HuH-7 (cell line): ENCODE measurements at regions not wholly inside any gene's neighbourhood (a gene's known extent, or its start where the extent isn't known, plus 50 kb on each side); places are given as distances from the start of the nearest gene placed in this dataset.

ENCODE experiments used
- DNase-seq: peaks from one replicate; pipeline ENCODE4 v3.0.0; 2011; ENCODE audit warnings: low spot score

GRCh38 chr6:164152611-164153010 is 738.1 kb downstream of the QKI start:
- no peak for DNase-seq

GRCh38 chr6:164151161-164152120 is 736.9 kb downstream of the QKI start:
- DNase-seq: no peak

GRCh38 chr6:164150232-164150631 is 735.7 kb downstream of the QKI start:
- no peak for DNase-seq

- no peak for DNase-seq
These were observed 734.3 kb downstream of the QKI start for GRCh38 chr6:164148788-164149187.

- no peak for DNase-seq
These were observed 729.8 kb downstream of the QKI start for GRCh38 chr6:164144316-164144715.

GRCh38 chr6:164142322-164142721 is 727.8 kb downstream of the QKI start:
- DNase-seq: no peak

- DNase-seq: no peak
These were observed 721.1 kb downstream of the QKI start for GRCh38 chr6:164135511-164136132.

- DNase-seq: no peak
These were observed 718.6 kb downstream of the QKI start for GRCh38 chr6:164133095-164133494.

GRCh38 chr6:164130585-164130984 is 716.1 kb downstream of the QKI start:
- DNase-seq: no peak

- no peak for DNase-seq
These were observed 715.6 kb downstream of the QKI start for GRCh38 chr6:164130151-164130550.

GRCh38 chr6:164129218-164129617 is 714.7 kb downstream of the QKI start:
- DNase-seq: no peak

GRCh38 chr6:164128101-164128500 is 713.6 kb downstream of the QKI start:
- DNase-seq: no peak

GRCh38 chr6:164124986-164125385 is 710.5 kb downstream of the QKI start:
- DNase-seq: no peak

GRCh38 chr6:164124473-164124872 is 710.0 kb downstream of the QKI start:
- no peak for DNase-seq

GRCh38 chr6:164122109-164122508 is 707.6 kb downstream of the QKI start:
- no peak for DNase-seq

- no peak for DNase-seq
These were observed 707.0 kb downstream of the QKI start for GRCh38 chr6:164121527-164121926.

- DNase-seq: no peak
These were observed 700.1 kb downstream of the QKI start for GRCh38 chr6:164114651-164115050.

- DNase-seq: no peak
These were observed 699.5 kb downstream of the QKI start for GRCh38 chr6:164114051-164114450.

GRCh38 chr6:164113637-164114036 is 699.1 kb downstream of the QKI start:
- no peak for DNase-seq

- peak; percentile 72 for DNase-seq
These were observed 695.2 kb downstream of the QKI start for GRCh38 chr6:164109770-164110140.

- DNase-seq: no peak
These were observed 694.6 kb downstream of the QKI start for GRCh38 chr6:164108869-164109769.

GRCh38 chr6:164108092-164108491 is 693.6 kb downstream of the QKI start:
- DNase-seq: no peak
